DMS53 treated with DMSO at 0.1 percent for 48 hours (cell line): ENCODE measurements at regions not wholly inside any gene's neighbourhood (a gene's known extent, or its start where the extent isn't known, plus 50 kb on each side); places are given as distances from the start of the nearest gene placed in this dataset.
A peak's percentile ranks its signal among the peaks of the same experiment; 100 is the strongest.

Experiments used
- DNase-seq: peaks from one replicate; lab custom pipeline; 2025; ENCODE audit not compliant: unreplicated experiment; lab: John Stamatoyannopoulos, UW

DNA sequence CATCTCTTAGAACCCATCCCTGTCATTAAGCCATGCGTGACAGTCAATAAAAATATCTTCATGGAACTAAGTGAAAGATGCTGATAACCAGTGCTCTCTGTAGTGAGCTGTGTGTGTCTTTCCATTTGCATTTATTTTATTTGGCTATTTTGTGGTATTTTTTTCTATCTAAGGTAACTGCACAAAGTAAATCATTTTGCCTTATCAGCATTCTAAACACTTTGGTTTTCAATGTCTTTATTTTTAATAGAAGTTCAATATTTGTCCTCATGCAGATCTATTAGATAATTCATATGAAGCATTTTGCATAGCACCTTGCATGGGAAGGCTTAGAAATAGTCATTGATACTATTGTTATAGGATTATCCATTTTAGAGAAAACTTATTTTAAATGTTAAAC lies 163.6 kb upstream of the TANK start:
- DNase-seq = no peak

DNA sequence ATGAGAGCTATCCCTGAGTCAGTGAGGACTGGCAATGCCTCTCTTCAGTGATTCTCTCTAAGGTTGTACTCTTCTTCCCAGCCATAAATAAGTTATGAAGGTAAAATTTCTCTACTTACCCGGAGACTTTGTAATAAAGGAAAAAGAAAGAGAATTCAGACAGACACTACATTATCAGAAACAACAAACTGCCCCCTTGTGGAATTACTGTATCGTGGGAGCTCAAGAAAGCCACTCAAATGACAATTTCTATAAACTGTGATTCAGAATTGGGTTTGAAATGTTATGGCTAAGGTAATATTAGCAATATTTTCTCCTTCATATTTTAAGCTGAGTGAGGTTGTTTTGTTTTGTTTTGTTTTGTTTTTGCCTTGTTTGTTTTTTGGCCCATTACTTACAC lies 155.8 kb upstream of the TANK start:
- DNase-seq = no peak

DNA sequence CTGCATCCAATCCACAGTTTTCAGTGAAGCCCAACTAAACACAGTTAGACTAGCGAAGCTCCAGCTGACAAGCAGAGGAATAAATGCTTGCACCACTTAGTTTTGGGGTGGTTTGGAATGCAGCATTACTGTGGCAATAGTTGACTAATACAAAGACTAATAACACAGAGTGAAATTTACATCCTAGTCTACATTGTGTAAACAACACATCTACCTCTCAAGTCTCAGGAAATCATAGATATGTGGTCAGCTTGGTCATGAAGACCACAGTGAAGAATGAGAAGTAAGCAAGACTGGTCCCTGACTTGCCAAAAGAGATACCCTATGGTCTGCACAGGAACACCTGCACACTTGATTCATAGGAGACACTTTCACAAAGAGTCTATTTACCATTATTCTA lies 155.1 kb upstream of the TANK start:
- DNase-seq = no peak

DNA sequence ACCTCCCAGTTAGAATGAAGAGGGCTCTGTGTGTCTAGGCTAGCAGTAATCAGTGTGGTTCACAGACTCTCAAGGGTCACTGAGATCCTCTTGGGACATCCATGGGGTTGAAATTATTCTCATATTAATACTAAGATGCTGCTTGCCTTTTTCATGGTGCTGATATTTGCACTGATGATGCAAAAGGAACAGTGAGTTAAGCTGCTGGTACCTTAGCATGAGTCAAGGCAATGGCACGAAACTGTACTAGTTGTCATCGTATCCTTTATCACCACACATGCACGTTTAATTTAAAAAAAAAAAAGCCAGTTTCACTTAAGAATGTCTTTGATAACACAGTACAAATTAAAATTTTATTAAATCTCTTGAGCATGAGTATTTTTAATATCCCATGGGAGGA lies 151.9 kb upstream of the TANK start:
- no peak for DNase-seq

DNA sequence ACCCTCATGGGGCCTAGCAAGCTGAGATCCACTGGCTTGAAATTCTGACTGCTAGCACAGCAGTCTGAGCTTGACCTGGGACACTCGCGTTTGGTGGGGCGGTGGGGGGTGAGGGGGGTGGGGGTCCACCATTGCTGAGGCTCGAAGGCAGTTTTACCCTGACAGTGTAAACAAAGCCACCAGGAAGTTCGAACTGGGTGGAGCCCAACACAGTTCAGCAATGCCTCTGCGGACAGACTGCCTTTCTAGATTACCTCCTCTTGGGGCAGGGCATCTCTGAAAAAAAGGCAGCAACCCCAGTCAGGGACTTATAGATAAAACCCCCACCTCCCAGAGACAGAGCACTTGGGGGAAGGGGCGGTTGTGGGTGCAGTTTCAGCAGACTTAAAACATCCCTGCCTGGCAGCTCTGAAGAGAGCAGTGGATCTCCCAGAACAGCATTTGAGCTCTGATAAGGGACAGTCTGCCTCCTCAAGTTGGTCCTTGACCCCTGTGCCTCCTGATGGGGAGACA lies 149.7 kb upstream of the TANK start:
- no peak for DNase-seq

DNA sequence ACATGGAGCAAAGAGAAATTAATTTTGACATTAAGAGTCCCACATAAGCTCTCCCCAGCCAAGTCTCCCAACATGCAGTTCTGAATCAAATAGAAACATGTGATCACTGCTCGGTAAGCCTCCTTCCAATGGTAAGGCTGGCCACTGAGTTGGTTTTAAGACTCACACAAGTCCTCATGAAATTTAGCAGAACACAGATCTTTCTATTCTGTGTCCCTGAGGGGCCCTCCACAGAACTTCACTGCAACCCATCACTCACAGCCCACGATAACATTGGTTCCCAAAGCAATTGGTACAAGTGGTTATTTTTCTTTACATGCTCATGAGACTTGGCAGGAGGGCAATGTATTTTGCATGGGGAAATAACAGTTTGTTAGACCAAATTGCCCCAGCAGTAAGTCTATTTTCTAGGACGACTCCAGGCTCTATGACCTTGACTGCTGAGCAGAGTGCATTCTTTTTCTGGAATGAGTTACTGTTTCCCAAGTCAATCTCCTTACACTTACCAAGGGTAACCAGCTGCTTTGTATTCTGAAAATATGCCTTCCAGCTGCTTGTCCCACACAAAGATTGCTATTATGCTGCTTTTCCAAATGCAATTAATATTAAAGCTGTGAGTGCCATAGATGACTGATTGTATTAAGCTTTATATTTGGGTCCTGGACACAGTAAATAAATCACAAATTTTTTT lies 142.3 kb upstream of the TANK start:
- DNase-seq = no peak

DNA sequence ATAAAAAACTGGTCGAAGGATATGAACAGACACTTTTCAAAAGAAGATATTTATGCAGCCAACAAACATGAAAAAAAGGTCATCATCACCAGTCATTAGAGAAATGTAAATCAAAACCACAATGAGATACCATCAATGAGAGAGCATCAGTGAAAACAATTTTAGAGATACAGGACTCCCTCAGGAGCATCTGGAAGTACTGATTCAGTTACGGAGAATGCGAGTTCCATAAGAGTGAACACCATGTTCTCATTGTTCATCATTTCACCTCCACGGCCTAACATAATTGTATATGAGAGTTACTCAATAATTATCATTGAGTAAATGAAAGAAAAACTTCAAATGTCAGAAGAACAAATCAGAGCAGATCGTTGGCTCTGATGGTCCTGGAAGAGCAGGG lies 140.9 kb upstream of the TANK start:
- no peak for DNase-seq

DNA sequence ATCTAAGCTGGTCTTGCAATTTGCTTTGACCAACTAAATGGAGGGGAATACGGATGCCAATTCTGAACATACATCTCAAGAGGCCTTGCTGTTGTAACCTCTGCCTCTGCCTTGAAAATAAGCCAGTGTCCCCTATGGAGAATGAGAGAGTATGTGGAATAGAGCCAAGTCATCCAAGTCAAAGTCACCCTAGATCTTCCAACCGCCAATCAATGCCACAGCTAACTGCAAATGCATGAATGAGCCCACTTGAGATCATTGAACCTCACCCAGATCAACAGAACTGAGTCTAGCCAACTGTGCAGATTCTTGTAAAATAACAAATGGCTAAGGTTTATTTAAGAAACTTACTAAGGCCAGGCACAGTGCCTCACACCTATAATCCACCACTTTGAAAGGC lies 139.8 kb upstream of the TANK start:
- peak; percentile 6 for DNase-seq

DNA sequence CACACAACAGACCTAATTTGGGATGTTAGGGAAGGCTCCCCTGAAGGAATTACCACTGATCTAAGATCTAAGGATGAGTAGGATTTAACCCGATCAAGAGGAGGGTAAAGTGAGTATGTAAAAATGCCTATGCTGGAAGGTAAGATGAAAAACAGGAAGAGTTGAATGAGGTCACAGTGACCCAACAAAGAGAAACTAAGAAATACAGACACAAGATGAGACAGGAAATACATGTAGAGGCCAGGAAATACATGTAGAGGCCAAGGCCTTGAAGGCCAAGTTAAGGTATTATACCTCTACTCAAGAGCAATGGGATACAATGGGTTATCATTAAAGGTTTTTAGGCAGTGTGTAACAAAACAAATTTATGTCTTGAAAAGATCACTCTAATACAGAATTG lies 131.6 kb upstream of the TANK start:
- DNase-seq = no peak

DNA sequence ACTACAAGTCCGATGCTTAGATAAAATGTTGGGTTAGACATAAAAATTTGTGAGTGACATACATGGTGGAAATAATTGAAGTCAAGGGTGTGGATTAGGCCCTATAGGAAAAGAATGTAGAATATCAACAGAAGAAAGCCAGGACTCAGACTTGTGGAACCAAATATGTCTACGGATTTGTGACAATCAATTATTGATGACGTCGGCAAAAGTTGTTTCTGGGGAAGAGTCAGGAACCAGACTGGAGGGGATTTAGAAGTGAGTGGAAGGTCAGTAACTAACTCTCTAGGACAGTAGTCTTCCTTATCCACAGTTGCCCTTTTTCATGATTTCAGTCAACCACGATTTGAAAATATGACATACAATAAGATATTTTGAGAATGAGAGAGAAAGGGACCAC lies 130.9 kb upstream of the TANK start:
- no peak for DNase-seq

DNA sequence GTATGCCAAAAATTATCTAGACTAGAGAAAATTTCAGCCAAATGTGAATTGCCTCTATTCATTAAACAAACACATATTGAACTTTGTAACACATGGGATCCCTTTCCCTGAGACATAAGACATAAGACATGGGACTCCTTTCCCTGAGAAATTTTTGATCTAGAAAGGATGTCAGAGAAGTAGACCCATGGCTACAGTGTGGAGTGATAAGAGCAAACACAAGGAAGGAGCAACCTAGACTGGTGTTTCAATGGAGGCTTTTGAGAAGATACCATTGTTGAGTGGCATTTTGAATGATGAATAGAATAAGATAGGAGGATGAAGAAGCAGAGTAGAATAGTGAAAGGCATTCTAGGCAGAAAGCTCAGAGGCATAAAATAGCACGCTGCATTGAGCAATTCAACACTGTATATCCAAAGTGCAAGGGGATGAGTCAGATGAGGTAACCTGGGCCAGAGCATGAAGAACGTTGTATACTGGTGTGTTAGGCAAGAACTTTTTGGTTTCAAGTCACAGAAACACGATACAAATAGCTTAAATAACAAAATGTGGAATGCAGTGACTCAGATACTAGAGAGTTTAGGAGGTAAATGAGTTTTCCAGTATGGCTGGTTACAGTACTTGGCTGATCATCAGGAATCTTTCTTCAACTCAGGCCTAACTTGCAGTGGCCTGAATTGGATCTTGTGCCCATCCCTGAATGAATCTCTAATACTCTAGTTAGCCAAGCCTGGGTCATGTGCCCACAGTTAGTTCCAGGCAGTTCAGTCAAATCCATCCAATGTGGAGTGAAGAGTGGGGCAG lies 129.8 kb upstream of the TANK start:
- no peak for DNase-seq

DNA sequence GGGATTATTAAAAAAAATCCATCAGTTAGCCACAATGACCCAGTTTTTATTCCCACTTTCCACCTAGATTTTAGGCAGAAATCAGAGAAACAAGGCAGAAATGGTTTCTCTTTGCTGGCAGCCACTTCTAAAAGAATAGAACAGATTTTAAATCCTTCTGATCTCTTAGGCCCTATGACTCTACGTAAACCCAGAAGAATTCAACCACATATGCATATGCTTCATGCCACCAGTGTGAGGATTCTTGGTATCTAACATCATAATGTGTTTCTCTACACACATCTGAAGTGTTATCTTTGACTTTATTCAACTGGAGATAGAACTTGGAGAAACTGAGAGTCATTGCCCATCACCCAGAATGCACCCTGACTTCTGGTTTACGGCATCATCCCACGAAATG lies 128.7 kb upstream of the TANK start:
- no peak for DNase-seq

DNA sequence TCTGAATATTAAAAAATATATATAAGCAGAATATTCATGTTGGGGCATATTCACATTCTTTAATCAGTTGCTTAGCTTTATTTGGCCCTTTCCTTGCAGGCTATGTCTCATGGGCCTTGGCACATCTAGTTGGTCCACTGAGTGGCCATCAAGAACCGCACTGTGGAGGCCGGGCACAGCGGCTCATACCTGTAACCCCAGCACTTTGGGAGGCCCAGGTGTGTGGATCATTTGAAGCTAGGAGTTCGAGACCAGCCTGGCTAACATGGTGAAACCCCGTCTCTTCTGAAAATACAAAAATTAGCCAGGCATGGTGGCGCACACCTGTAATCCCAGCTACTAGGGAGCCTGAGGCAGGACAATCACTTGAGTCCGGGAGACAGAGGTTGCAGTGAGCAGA lies 127.6 kb upstream of the TANK start:
- DNase-seq = no peak

DNA sequence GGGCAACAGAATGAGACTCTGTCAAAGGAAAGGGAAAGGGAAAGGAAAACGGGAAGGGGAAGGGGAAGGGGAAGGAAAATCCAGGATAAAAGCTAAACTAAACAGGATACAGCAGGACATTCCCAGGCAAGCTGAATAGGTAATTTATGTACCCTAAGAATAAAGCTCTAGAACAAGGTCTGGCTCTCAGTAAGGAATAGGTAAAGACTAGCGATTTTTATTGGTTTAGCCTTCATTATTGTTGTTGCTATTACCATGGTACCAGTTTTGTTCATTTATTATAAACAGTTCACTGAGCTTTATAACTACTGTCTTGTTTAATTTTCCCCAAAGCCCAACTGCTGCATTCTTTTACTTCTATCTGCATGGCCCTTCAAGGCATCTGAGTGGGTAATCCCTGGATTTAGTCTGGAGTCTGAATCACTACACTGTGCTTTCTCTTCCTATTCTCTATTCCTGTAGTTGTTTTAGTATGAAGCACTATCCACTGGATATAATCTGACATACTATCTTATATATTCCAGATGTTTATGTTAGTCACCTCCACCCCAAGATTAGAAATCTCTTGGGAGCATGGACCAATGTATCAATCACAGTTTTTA lies 127.1 kb upstream of the TANK start:
- no peak for DNase-seq

DNA sequence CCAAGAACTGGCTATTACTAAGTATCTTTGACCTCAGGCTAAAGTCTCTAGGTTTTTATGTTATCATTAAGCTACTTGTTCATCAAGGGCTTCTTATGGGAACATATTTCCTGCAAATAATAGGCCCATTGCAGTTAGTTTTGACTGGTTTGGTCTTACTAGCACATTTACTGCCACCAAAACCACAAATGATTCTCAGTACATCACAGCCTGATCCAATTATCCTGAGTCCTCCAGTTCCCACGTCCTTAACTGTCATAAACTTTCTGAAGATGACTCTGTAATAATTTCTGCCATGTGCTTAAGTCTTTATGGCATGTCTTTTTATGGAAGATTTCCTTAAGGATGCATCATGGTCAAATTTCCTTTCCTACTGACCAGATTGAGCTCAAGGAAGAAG lies 123.3 kb upstream of the TANK start:
- no peak for DNase-seq

DNA sequence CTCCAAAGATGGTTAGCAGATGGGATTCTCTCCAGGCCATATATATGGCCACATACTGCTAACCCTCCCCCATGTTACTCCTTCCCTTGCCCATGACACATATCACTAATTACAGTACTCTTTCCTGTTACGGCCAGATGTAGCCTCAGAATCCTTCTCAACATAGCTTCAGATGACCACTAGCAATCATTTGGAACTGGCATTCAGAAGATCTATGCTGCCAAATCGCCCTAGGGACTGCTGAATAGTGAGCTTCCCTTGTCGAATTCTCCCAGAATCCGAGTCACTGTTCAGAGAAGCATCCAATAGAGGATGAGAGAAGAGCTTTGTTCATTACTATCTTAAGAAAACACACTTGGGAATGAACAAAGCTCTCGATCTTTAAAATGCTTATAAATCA lies 121.2 kb upstream of the TANK start:
- no peak for DNase-seq

DNA sequence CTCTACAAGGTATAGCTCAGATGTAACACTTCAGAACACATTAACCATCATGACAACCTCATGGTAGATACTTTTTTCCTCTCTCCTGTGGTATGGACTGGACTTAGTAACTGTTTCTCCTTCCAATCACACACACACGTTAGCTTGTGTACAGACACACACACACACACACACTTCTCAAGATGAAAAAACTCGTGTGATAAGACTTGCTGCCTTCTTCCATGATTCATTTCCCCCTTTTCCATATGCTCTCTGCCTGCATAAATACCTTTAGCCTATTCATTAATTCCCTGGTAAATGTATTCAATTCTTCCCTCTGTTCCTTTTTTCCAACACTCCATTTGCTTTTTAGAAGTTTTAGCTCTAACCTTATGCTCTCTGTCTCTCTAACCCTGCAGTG lies 118.9 kb upstream of the TANK start:
- no peak for DNase-seq

DNA sequence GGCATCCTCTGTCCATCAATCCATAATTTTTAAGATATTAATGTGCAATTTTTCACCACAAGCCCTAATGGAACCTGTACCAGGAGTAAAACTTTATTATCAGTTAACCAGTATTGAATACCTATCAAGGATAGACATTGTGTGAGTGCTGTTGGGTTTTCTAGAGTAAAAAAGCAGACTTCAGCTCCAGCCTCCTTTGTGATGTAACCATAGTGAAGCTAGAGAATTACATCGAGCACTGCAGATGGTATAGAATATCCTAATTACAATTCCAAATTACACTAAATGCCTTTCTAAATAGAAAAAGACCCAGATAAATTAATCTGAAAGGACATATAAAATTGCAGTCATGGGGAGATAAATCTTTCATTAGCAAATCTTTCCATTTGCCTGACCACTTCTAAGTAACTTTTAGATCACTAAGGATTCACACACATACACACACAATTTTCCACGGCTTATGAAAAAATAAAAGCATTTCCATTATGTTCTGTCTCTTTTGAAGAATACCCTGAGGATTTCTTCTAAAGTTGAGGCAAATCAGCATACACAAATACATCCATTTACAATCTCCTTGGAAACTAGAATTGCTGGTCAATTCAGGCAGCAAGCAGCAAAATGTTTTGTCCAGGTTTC lies 117.1 kb upstream of the TANK start:
- no peak for DNase-seq

DNA sequence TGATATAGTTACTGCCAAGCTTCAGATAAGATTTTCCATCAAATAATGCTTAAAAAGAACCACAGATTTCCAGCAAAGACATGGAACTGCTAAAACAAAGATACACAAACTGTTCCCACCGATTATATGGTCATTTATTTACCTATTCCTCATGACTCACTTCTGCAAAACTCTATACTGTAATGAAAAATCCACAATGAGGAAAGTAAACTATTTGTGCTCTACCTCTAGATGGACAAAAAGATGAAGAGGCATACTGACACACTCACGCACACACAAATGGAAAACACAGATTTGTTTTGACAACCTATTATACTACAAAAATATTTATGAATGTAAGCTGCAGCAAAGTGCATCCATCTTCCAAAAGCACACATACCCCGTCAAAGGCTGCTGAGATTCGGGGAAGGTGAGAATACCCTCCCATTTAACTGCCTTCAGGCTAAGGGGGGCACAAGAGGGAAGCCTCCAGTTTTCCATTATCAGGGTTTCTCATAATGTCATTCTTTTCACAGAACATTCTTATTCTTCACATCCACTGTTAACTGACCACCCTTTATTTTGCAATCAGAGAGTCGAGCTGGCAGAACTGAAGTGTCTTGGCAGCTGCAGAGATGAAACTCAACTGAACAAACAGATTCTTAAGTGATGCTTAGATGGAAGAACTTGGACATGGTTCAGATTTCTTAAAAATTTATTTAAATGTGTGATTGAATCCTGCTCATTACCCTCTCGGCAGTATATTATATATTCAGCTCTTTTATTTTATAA lies 115.9 kb upstream of the TANK start:
- no peak for DNase-seq

DNA sequence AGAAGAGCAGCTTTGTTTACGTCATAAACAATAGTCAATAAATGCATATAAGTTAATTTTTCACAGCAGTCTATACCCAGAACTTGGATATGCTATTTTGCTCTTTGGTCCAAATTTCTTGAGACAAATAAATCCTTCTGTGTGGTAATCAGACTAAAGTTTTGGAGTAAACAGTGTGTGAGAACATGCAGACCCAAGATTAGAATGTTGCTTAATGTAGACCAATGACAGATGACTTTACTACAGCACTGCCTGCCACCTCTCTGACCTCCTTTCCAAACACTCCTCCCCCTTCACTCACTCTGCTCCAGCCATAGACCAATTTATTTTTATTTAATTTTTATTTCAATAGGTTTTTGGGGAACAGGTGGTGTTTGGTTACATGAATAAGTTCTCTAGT lies 115.3 kb upstream of the TANK start:
- no peak for DNase-seq

DNA sequence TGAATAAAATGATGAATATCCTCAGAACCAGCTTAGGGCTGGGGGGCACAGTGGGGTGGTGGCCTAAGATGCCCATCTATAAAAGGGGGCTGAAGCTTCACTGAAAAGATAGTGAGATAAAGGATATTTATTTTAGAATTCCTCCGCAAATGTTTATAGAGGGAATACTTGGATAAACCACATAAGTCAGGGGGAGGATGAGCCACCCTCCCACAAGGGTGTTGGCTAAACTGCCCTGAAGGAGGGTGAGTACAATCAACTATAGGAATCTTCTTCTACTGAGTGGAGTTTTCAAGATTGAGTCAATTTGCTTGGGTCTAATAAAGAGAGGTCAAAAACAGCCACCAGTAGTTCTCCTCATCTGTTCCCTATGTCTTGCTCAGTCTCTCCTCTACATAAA lies 114.5 kb upstream of the TANK start:
- DNase-seq = no peak
